ENCODE measurements at regions not wholly inside any gene's neighbourhood (a gene's known extent, or its start where the extent isn't known, plus 50 kb on each side); places are given as distances from the start of the nearest gene placed in this dataset.

DNA sequence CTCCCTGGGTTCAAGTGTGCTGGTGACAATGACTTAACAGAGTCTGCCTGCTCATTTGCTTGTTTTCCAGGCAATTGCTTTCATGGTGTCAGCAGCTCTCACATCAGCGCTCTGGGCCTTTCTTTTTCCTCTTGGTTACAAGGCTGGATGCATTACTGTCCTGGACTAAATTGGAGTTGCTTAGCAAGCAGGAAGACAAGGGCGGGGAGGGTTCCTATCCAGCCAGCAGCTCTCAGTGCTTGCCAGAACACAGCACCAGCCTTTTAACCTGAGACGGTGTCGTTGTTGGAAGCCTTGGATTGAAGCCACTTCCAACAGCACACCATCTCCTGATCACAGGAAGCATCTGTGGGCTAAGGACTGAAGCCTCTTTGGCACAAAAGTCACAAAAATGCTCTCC, 606.9 kb downstream of the CDH26 start:
- TF ChIP-seq POLR2A (IDR thresholded peaks at IDR 0.05; ENCODE audit: low read depth, low read length) (no peak), SPI1 (IDR thresholded peaks at IDR 0.05; ENCODE audit: low read depth, low read length) (no peak), TAF1 (IDR thresholded peaks at IDR 0.05; ENCODE audit: low read depth, low read length) (no peak), POLR2AphosphoS5 (IDR thresholded peaks at IDR 0.05; ENCODE audit: low read depth, low read length) (no peak), POU2F2 (IDR thresholded peaks at IDR 0.05; ENCODE audit: low read depth, low read length) (no peak)

All from GM12891 (cell line).